22Rv1 (cell line): ENCODE measurements at regions not wholly inside any gene's neighbourhood (a gene's known extent, or its start where the extent isn't known, plus 50 kb on each side); places are given as distances from the start of the nearest gene placed in this dataset.

Source experiments
- H3K27ac ChIP-seq: fragments of 450-650 bp; 2 replicates; pipeline ENCODE4 v1.5.1; 2017
- CTCF ChIP-seq: fragments of 450-650 bp; IDR thresholded peaks from 2 replicates; pipeline ENCODE4 v1.5.1; 2017; ENCODE audit warnings: mild to moderate bottlenecking
- ZFX ChIP-seq: fragments of 450-650 bp; IDR thresholded peaks from 2 replicates; pipeline ENCODE4 v1.6.1; 2017; ENCODE audit warnings: antibody characterized with exemption, borderline replicate concordance

- no peak overlapping the region for H3K27ac ChIP-seq
- TF ChIP-seq ZFX (no peak), CTCF (no peak)
Measured at GRCh38 chr6:84434550-84434949, 207.1 kb upstream of the CEP162 start.

- TF ChIP-seq ZFX (no peak), CTCF (no peak)
- no peak overlapping the region for H3K27ac ChIP-seq
Measured at GRCh38 chr6:84432619-84433018, 205.2 kb upstream of the CEP162 start.

- no peak for TF ChIP-seq ZFX
- peak; percentile 92 for TF ChIP-seq CTCF
Measured at GRCh38 chr6:84428300-84428907, 201.0 kb upstream of the CEP162 start.

GRCh38 chr6:84425971-84426705 is 198.7 kb upstream of the CEP162 start:
- no peak overlapping the region for H3K27ac ChIP-seq
- no peak for TF ChIP-seq ZFX
- TF ChIP-seq CTCF, result no peak

More at GRCh38 chr6:84428300-84428907, 201.0 kb upstream of the CEP162 start:
- H3K27ac ChIP-seq, result no peak overlapping the region

GRCh38 chr6:84424956-84425355 is 197.5 kb upstream of the CEP162 start:
- H3K27ac ChIP-seq, result no peak overlapping the region
- no peak for TF ChIP-seq CTCF

- H3K27ac ChIP-seq, result no peak overlapping the region
- TF ChIP-seq CTCF (peak; percentile 80), ZFX (no peak)
Measured at GRCh38 chr6:84422380-84422968, 195.0 kb upstream of the CEP162 start.

GRCh38 chr6:84421031-84421430 is 193.6 kb upstream of the CEP162 start:
- H3K27ac ChIP-seq, result no peak overlapping the region
- TF ChIP-seq CTCF (no peak), ZFX (no peak)
